ENCODE measurements at regions not wholly inside any gene's neighbourhood (a gene's known extent, or its start where the extent isn't known, plus 50 kb on each side); places are given as distances from the start of the nearest gene placed in this dataset.

DNA sequence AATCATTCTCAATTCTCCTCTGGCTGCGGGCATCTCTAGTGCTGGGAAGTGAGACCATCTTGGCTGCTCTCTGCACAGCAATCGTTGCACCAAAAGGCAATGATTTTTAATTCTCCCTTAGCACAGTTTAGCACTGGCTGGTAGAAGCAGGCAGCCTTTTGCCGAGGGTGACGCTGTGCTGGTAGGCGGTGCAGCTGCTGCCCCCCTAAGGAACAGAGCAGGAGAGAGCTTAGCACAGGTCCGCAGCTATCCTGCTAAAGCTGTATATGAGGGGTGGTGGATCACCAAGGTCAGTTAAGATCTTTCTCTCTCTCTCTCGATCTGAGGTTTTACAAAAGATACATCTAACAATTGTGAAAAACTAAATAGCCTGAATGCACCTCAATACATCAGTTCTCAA, 390.1 kb downstream of the GATA3 start:
- TF ChIP-seq, protein P1, sequence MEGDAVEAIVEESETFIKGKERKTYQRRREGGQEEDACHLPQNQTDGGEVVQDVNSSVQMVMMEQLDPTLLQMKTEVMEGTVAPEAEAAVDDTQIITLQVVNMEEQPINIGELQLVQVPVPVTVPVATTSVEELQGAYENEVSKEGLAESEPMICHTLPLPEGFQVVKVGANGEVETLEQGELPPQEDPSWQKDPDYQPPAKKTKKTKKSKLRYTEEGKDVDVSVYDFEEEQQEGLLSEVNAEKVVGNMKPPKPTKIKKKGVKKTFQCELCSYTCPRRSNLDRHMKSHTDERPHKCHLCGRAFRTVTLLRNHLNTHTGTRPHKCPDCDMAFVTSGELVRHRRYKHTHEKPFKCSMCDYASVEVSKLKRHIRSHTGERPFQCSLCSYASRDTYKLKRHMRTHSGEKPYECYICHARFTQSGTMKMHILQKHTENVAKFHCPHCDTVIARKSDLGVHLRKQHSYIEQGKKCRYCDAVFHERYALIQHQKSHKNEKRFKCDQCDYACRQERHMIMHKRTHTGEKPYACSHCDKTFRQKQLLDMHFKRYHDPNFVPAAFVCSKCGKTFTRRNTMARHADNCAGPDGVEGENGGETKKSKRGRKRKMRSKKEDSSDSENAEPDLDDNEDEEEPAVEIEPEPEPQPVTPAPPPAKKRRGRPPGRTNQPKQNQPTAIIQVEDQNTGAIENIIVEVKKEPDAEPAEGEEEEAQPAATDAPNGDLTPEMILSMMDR (IDR thresholded peaks at IDR 0.05), result no peak
- TF ChIP-seq POLR2A (IDR thresholded peaks at IDR 0.05) (no peak), POLR2AphosphoS5 (IDR thresholded peaks at IDR 0.05; ENCODE audit: insufficient read depth in 1 of 2, low read depth in 1 of 2) (no peak)
